ENCODE measurements at regions not wholly inside any gene's neighbourhood (a gene's known extent, or its start where the extent isn't known, plus 50 kb on each side); places are given as distances from the start of the nearest gene placed in this dataset.

DNA sequence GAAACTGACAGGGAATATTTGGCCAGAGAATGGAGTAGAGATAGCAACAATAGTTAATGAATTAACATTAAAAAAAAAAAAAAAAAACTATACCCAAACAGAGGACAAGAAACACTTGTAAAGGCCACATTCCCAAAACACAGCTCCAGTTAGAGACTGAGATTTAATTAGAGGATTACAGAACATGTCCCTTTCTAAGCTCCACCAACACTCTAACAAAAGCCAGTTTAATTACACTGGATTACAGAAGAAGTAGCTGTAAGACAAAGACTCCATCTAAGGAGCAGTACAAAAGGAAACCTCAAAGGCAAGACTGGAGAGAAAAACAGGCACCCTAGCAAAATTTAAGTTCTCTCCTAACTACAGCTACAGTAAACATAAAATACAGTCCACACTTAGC lies 1247.7 kb upstream of the AGA start:
- Histone ChIP-seq H3K36me3 (ENCODE audit: insufficient read depth, low read length) (no peaks in the 10 kb centered on the region), H3K4me3 (ENCODE audit: low read depth in 1 of 2, low read length in 2 of 2) (no peak overlapping the region), H3K27ac (ENCODE audit: low read length) (no peak overlapping the region), H3K79me2 (ENCODE audit: insufficient read depth, low read length) (no peaks in the 10 kb centered on the region), H3K4me2 (ENCODE audit: insufficient read depth, low read length) (no peak overlapping the region), H2AFZ (ENCODE audit: low read depth, low read length) (no peak overlapping the region), H3K27me3 (ENCODE audit: insufficient read depth, low read length, poor library complexity) (no peaks in the 10 kb centered on the region), H4K20me1 (ENCODE audit: insufficient read depth, low read length) (no peaks in the 10 kb centered on the region), H3K4me1 (ENCODE audit: insufficient read depth, low read length) (no peaks in the 10 kb centered on the region), H3K9ac (ENCODE audit: low read depth, low read length) (no peak overlapping the region), H3K9me3 (ENCODE audit: insufficient read depth, low read length, severe bottlenecking) (no peaks in the 10 kb centered on the region)
- TF ChIP-seq EZH2 (IDR thresholded peaks at IDR 0.05; ENCODE audit: borderline replicate concordance, low read depth, low read length, severe bottlenecking), result no peak
- TF ChIP-seq, protein P1, sequence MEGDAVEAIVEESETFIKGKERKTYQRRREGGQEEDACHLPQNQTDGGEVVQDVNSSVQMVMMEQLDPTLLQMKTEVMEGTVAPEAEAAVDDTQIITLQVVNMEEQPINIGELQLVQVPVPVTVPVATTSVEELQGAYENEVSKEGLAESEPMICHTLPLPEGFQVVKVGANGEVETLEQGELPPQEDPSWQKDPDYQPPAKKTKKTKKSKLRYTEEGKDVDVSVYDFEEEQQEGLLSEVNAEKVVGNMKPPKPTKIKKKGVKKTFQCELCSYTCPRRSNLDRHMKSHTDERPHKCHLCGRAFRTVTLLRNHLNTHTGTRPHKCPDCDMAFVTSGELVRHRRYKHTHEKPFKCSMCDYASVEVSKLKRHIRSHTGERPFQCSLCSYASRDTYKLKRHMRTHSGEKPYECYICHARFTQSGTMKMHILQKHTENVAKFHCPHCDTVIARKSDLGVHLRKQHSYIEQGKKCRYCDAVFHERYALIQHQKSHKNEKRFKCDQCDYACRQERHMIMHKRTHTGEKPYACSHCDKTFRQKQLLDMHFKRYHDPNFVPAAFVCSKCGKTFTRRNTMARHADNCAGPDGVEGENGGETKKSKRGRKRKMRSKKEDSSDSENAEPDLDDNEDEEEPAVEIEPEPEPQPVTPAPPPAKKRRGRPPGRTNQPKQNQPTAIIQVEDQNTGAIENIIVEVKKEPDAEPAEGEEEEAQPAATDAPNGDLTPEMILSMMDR (IDR thresholded peaks at IDR 0.05; ENCODE audit: borderline replicate concordance, extremely low read depth, low read length, poor library complexity, severe bottlenecking), result no peak
- DNase-seq (no peak), ATAC-seq (ENCODE audit: insufficient read depth, low read depth) (no peak)

DNA sequence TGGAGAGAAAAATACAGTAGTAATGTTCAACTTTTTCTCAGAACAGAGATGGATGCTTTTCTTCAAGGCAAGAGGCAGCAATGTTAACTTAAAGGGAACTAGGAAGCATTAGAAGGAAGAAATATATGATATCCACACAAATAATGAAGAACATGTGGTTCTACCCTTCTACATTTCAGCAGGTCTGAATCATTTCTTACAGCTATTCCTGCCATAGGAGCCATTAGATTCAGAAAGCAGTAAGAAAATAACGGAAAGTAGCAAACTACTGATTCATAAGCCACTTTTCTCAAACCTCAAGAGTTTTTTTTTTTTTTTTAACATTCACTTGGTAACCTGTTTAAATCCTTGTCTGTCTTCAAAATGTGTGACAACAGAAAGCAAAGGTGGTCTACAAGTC lies 1251.6 kb upstream of the AGA start:
- H3K4me2 ChIP-seq (ENCODE audit: insufficient read depth, low read length), result no peak overlapping the region
- H4K20me1 ChIP-seq (ENCODE audit: insufficient read depth, low read length), result no peaks in the 10 kb centered on the region
- no peaks in the 10 kb centered on the region for H3K36me3 ChIP-seq (ENCODE audit: insufficient read depth, low read length)
- H3K79me2 ChIP-seq (ENCODE audit: insufficient read depth, low read length), result no peaks in the 10 kb centered on the region
- no peaks in the 10 kb centered on the region for H3K27me3 ChIP-seq (ENCODE audit: insufficient read depth, low read length, poor library complexity)
- ATAC-seq (ENCODE audit: insufficient read depth, low read depth), result no peak
- no peak overlapping the region for H3K9ac ChIP-seq (ENCODE audit: low read depth, low read length)
- no peaks in the 10 kb centered on the region for H3K9me3 ChIP-seq (ENCODE audit: insufficient read depth, low read length, severe bottlenecking)
- DNase-seq, result no peak
- no peak overlapping the region for H3K4me3 ChIP-seq (ENCODE audit: low read depth in 1 of 2, low read length in 2 of 2)
- TF ChIP-seq, protein P1 (IDR thresholded peaks at IDR 0.05; ENCODE audit: borderline replicate concordance, extremely low read depth, low read length, poor library complexity, severe bottlenecking), result no peak
- no peak for TF ChIP-seq EZH2 (IDR thresholded peaks at IDR 0.05; ENCODE audit: borderline replicate concordance, low read depth, low read length, severe bottlenecking)
- H2AFZ ChIP-seq (ENCODE audit: low read depth, low read length), result no peak overlapping the region
- no peaks in the 10 kb centered on the region for H3K4me1 ChIP-seq (ENCODE audit: insufficient read depth, low read length)
- no peak overlapping the region for H3K27ac ChIP-seq (ENCODE audit: low read length)

DNA sequence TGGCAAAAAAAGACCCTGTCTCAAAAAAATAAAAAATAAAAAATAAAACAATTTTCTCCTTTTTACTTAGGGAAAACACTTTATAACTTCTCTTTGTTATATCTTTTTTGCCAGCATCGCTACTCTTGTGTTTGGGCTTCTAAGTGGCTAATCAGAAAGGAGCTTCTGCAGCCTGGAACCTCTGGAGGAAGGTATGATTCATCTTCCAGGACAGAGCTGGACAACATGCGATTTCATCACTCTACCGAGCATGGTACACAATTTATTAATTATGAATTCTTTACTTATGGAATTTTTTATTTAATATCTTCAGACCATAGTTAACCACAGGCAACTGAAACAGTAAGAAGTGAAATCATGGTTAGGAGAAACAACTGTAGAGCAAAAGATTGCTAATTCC lies 1254.3 kb upstream of the AGA start:
- no peak overlapping the region for H3K4me2 ChIP-seq (ENCODE audit: insufficient read depth, low read length)
- no peaks in the 10 kb centered on the region for H3K9me3 ChIP-seq (ENCODE audit: insufficient read depth, low read length, severe bottlenecking)
- ATAC-seq (ENCODE audit: insufficient read depth, low read depth) (no peak), DNase-seq (no peak)
- no peaks in the 10 kb centered on the region for H3K79me2 ChIP-seq (ENCODE audit: insufficient read depth, low read length)
- no peaks in the 10 kb centered on the region for H3K27me3 ChIP-seq (ENCODE audit: insufficient read depth, low read length, poor library complexity)
- no peak overlapping the region for H2AFZ ChIP-seq (ENCODE audit: low read depth, low read length)
- no peaks in the 10 kb centered on the region for H3K36me3 ChIP-seq (ENCODE audit: insufficient read depth, low read length)
- H3K4me3 ChIP-seq (ENCODE audit: low read depth in 1 of 2, low read length in 2 of 2), result no peak overlapping the region
- TF ChIP-seq EZH2 (IDR thresholded peaks at IDR 0.05; ENCODE audit: borderline replicate concordance, low read depth, low read length, severe bottlenecking), result no peak
- TF ChIP-seq, protein P1 (IDR thresholded peaks at IDR 0.05; ENCODE audit: borderline replicate concordance, extremely low read depth, low read length, poor library complexity, severe bottlenecking), result no peak
- H3K9ac ChIP-seq (ENCODE audit: low read depth, low read length), result no peak overlapping the region
- H4K20me1 ChIP-seq (ENCODE audit: insufficient read depth, low read length), result no peaks in the 10 kb centered on the region
- H3K27ac ChIP-seq (ENCODE audit: low read length), result no peak overlapping the region
- H3K4me1 ChIP-seq (ENCODE audit: insufficient read depth, low read length), result no peaks in the 10 kb centered on the region

DNA sequence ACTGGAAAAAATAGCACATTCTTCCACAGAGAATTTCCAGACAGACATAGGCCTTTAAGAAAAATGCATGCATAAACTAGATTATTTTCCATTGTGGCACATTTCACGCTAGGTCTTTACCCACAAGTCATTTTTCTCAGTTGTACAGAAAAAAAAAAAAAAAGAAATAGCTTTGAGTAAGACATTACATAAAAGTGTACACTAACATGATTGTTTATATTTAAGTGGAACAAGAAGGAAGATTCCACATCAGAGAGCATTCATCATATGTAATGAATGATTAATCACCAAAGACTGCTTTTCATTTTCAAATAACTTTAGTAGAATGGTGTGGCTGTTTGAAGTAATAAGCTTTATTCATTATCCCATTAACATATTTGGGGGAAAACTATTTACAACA lies 1270.2 kb upstream of the AGA start:
- no peak overlapping the region for H3K4me2 ChIP-seq (ENCODE audit: insufficient read depth, low read length)
- H4K20me1 ChIP-seq (ENCODE audit: insufficient read depth, low read length), result no peaks in the 10 kb centered on the region
- TF ChIP-seq EZH2 (IDR thresholded peaks at IDR 0.05; ENCODE audit: borderline replicate concordance, low read depth, low read length, severe bottlenecking), result no peak
- TF ChIP-seq, protein P1 (IDR thresholded peaks at IDR 0.05; ENCODE audit: borderline replicate concordance, extremely low read depth, low read length, poor library complexity, severe bottlenecking), result no peak
- H3K79me2 ChIP-seq (ENCODE audit: insufficient read depth, low read length), result no peaks in the 10 kb centered on the region
- no peak overlapping the region for H3K4me3 ChIP-seq (ENCODE audit: low read depth in 1 of 2, low read length in 2 of 2)
- H3K27me3 ChIP-seq (ENCODE audit: insufficient read depth, low read length, poor library complexity), result no peaks in the 10 kb centered on the region
- no peak overlapping the region for H3K27ac ChIP-seq (ENCODE audit: low read length)
- H3K36me3 ChIP-seq (ENCODE audit: insufficient read depth, low read length), result no peaks in the 10 kb centered on the region
- no peak overlapping the region for H2AFZ ChIP-seq (ENCODE audit: low read depth, low read length)
- no peak overlapping the region for H3K9ac ChIP-seq (ENCODE audit: low read depth, low read length)
- H3K4me1 ChIP-seq (ENCODE audit: insufficient read depth, low read length), result no peaks in the 10 kb centered on the region
- DNase-seq, result no peak
- no peak for ATAC-seq (ENCODE audit: insufficient read depth, low read depth)
- H3K9me3 ChIP-seq (ENCODE audit: insufficient read depth, low read length, severe bottlenecking), result no peaks in the 10 kb centered on the region
